ENCODE measurements at regions not wholly inside any gene's neighbourhood (a gene's known extent, or its start where the extent isn't known, plus 50 kb on each side); places are given as distances from the start of the nearest gene placed in this dataset.

DNA sequence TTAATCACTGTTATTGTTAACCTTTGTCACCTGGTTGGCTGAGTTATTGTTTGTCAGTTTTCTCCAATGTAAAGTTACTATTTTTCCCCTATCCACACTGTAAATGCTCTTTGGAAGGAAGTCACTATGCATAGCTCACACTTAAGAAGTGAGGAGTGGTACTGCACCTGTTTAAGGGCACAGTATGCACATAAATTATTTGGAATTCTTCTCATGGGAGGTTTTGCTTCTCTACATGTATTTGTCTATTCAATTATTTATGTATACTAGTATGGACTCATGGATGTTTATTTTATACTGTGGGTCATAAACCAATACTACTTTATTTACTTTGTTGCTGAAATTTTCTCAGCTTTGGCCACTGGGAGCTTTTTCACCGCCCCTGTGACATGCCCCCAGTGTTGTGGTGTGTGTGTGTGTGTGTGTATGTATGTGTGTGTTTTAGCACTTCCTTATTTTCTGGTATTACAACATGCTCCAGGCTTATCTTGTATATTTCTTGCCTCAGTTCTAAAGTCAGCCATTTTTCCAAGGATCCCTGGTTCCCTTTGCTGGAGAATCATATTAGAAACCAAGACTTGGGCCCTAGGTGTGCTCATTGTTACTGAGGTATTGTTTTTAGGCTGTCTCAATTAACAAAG lies 290.5 kb downstream of the KBTBD8 start:
- no peak for DNase-seq (ENCODE audit: low spot score)

DNA sequence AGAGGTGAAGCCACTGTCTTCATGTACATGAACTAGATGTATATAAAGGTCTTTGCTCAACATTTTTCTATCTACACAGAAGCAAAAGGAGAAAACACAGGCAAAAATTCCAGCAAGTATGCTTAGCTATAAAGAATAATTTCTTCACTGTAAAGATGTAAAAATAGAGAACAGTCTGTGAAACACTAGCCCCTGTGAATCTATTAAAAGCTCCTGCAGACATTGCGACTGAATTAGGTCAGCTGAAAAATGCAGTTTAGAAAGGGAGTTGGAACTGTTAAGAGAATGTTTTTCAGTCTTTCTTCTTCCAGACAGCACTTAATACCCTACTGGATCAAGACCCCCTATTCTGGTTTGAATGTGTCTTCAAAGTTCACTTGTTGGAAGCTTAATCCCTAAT lies 291.5 kb downstream of the KBTBD8 start:
- DNase-seq (ENCODE audit: low spot score) = no peak

DNA sequence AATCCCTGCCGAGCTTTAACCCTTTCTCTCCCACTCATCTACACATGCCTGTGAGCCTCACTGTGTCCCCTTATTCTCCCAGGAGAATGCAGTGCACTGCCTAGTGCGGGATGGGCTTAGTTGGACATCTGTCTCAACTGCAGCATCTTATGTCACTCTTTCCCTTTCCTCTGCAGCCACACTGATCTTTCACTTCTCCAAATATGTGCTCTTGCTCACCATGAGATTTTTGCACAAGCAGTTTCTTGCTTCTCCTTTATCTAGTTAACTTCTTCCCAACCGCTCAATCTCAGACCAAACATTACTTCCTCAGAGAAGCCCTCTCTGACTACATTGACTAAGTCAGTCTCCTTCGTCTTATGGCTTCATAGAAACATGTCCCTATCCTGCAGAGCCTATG lies 292.3 kb downstream of the KBTBD8 start:
- DNase-seq (ENCODE audit: low spot score) = no peak

DNA sequence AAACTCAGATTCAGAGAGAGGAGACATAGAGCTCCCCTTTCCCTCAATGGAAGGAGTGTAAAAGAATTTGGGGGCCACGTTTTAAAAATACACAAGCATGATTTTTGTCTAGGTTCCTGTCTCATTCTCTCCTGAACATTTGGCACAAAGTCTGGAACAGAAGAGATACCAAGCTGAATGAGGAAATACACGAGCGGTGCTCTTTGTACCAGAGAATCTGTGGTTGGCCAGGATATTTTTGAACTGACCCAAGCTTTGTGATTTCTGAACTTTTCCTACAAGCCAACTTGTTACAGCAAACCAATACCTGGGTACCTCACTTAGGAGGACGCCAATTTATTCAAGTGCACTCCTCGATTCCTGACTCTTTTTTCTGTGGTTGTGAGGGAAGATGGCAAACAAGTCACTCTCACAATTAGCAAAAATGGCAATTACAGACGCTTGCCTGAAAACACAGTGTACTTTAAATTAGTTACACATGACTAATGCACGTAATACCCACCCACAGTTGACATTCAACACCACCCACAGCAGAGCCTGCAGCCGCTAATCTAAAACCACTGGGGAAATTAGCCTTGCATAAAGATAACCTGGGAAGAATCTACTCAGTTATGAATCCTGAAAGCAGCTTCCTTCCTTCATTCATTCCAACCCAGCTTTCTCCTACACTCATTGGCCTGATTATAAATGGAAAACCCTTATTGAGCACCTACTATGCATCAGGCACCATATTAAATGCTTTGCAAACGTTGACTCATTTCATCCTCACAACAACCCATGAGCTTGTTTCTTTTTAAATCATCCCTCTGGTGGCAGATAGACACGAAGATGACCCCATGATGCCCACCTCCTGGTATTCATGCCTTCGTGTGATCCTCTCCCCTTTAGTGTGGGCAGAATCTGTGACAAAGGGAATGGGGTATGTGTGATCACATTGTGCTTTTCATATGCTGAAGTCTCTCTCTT lies 293.5 kb downstream of the KBTBD8 start:
- no peak for DNase-seq (ENCODE audit: low spot score)

DNA sequence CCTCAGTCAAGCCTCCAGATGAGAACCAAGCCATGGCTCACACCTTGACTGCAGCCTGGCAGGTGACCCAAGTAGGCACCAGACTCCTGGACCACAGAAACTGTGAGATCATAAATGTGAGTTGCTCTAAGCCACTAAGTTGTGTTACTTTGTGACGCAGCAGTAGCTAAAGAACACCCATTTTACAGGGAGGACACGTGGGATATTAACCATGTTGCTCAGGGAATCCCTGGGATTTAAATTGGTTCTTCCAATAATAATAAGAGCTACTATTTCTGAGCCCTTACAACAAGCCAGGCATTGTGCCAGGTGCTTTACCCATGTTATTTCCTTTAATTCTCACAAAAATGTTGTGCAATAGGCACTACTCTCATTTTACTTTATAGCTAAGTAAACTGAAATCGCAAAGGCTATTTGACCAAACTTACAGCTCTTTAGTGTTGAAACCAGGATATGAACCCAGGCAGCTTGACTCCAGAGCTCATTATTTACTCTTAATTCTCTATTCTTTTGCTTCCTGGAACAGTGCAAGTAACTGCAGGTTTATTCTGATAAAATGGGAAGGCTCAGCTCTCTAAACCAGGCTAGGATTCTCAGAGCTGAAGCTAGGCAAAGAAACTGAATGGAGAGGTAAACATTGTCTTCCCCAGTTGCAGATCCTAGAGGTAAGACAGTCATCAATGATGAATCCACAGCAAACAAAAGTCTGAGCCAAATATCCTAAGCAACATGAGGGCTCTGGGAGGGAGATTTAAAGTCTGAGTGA lies 294.4 kb downstream of the KBTBD8 start:
- DNase-seq (ENCODE audit: low spot score) = no peak

DNA sequence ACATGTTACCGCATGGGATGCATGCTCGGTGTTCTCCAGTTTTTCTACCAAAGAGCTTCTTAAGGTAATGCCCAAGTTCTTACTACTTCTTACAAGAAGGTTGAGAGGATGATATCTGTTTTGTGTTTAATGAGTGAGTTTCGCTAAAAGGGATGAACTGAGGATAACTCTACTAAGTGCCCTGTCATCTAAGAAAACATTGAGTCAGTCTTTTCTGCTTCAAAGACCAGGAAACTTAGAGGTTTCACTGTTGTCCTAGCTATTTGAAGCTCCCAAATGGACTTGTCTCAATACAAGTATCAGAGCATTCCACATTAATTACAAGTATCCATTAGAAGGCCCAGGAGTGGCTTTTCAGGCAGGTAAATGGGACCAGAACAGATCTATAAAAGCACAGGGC lies 296.2 kb downstream of the KBTBD8 start:
- DNase-seq (ENCODE audit: low spot score) = no peak

DNA sequence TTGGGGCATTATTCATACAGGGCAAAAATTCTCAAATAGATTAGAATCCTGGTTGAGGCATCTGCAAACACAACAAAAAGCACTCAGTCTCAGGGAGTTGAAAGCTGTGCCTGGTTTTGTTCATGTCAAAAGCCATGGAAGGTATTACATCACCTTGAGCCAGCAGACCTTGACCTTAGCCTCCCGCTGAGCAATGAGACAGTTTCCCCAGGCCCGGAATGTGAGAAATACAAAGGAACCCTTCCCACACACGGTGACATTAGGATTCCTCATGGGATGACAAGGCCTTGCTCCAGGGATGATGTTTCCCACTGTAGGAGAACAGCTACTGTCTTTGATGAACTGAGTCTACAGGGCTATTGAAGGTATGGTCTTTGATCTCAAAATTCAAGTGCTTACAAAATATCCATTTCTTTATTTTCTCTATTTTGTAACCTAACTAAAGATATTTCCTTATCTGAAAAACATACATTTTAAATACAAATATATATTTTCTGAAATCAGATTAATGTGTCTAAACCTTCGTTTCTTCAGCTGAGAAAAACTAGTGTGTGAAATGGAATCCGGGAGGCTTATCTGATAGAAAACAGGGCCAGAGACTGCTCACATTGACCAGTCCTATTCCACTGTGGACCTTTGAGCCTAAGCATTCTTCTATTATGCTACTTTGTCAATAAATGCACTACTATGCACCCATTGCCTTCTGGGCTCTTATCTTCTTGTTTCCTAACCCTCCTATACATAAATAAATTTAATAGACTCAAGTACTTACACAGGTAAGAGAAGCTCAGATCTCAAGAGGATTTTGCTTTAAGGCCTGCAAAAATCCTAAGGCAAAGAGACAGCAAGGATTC lies 298.2 kb downstream of the KBTBD8 start:
- no peak for DNase-seq (ENCODE audit: low spot score)

DNA sequence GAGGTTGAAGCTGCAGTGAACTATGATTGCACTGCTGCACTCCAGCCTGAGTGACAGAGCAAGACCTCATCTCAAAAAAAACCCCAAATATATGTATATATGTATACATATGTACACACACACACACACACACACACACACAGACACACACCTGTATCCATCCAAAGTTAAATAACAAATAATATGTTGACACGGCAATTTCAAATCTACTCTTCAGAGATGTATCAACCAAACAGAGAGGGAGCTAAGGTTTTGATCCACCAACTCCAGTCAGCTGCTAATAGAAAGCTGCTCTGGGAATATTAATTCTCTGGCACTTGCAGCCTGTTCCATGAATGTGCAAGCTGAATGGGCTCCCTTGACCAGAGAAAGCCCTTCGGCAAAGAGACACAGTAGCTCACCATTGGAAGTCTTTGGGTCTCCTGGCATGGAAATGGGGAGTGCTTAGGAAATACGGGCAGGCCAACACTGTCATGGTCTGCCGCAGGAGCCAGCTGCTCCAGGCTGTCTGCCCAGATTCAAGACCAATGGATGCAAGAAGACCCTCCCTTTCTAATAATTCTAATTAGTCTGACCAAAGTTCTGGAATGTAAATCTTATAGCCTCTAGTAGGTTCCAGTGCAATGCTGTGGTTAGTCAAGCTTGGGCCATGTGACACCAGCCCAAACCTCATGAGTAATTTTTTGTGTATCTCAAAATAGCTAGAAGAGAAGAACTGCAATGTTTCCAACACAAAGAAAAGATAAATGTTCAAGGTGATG lies 299.8 kb downstream of the KBTBD8 start:
- no peak for DNase-seq (ENCODE audit: low spot score)

DNA sequence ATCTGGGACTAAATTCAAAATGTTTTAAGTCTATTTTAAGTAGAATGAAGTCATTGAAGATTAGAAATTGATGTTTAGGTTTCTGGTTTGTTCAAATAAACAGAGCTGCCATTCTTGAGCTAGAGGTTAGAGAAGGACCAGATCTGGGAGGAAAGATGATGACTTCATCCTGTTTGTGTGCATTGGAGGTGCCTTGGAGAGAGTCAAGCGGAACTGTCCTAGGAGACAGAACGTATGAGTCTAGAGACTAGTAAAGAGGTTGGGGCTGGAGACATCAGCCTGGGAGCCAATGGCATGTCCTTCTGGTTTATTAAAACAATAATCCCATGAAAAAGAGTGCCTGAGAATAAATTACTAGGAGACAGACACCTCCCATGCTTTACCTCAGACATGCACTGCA lies 303.4 kb downstream of the KBTBD8 start:
- no peak for DNase-seq (ENCODE audit: low spot score)

DNA sequence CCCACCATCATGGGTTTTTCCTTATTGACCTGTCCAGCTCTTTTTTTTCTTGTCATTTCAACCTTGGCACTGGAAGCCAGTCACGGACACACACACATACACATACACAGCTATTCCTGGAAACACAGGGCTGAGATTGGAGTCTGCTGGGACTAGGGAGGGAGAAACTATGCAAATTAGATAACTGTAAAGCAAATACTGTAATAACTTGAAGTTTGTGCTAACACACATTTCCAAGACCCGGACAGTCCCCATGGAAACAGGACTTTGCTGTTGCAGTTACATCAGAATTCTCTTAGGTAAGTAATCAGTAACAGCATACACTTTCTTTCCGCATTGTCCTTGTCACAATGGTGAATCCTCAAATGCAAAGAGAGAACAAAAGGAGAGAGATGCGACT lies 304.4 kb downstream of the KBTBD8 start:
- DNase-seq (ENCODE audit: low spot score) = no peak

DNA sequence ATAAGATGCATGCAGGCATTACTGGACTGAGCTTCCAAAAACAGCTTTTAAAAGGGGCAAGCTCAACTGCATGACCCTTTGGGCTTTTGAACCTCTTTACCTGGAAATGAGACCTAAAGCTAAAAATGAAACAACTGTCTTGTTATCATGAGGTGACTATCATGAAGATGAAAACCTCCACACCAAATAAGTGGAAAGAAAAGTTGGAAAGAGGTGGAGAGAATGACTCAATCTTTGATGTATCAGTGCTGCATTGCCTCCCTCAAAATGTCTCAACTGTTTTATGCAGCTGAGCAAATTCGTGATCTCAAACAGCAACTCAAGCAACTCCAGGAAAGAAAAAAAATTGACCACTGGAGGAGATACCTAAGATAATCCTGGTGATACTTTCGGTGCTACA lies 307.1 kb downstream of the KBTBD8 start:
- DNase-seq (ENCODE audit: low spot score) = no peak

DNA sequence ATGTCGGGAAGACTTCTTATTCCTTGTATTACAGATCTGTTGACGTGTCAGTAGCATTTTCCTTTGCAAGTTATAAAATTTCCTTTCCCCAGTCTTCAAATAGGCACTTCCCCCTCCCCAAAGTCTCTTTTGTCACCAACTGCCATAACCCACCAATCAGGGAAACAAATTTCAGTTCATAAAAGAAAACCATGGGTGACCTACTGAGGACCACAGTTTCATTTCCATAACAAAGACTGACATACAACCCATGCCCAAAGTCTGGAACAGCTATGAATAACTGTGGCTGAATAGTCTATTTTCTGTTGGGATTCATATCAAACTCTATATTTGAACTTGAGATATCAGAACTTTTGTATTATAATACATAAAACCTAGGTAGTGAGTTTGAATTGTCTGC lies 307.8 kb downstream of the KBTBD8 start:
- DNase-seq (ENCODE audit: low spot score) = no peak

DNA sequence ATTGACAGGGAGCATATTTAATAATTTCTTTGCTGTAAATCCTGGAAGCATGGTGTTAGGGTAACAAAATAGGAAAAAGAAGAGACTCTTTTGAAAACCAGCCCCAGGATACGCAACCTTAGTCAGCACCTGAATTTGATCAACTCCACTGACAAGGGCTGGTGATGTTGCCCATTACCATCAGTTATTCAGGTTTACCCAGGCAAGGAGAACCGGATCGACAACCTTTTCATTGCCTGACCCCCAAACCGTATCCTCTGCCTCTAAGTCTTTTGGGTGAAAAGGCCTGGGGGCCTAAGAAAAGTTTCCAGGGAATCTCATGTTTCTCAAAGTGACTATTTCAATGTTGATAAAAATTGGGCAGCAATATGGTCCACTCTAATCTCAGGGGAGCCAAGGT lies 313.3 kb downstream of the KBTBD8 start:
- no peak for DNase-seq (ENCODE audit: low spot score)

DNA sequence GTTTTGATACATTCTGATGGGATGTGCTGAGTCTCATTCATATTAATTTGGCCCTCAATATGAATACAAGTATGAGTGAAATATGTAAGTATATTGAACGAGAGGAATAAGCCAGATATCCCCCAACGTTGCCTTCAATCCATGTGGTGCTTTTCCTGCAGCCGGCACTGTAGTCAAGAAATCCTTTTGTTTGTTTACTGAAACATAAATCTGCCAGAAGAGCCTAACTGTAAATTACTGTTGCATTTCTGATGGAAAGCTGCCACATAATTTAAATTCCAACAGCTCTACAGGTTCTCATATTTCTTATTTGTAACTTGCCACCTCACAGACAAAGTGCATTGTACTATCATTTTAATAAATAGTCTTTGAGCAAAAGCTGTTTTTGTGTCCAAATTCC lies 314.0 kb downstream of the KBTBD8 start:
- DNase-seq (ENCODE audit: low spot score) = no peak

DNA sequence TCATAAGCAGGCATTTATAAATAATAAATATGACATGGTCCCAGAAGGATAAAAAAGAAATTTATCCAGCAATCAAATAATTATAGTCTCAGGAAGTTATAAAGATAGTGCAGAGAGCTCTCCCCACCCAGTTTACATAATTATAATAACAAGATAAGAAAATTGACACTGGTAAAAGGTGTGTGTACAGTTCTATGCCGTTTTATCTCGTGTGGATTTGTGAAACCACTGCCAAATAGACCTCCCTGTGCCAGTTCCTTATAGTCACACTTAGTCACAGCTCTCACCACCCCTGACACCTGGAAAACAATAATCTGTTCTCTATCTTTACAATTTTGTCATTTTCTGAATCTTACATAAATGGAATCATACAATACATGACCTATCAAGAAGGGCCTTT lies 320.1 kb downstream of the KBTBD8 start:
- no peak for DNase-seq (ENCODE audit: low spot score)

DNA sequence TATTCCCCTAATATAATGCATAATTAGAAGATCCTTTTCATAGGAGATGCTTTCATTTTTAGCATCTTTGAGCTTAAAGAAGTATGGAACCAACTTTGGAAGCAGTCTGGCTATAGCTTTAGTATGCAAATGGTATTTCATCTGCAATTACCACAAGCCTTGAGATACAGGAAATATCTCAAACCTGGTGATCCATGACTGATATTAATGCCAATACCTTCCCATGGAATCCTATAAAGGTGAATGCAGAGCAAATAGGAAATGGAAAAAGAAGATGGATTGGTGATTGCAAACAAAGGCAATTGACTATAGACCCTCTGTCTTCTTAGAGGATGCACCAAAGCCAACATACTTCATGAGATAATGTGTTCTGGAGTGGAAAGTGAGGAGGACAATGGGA lies 326.4 kb downstream of the KBTBD8 start:
- DNase-seq (ENCODE audit: low spot score) = no peak
